Left ventricle myocardium inferior (tissue), 1 donor: ENCODE measurements at regions not wholly inside any gene's neighbourhood (a gene's known extent, or its start where the extent isn't known, plus 50 kb on each side); places are given as distances from the start of the nearest gene placed in this dataset.
A peak's percentile ranks its signal among the peaks of the same experiment; 100 is the strongest.

Experiments used
- DNase-seq: peaks from one replicate; pipeline ENCODE4 v3.0.0-alpha.2; 2020
- H3K27ac ChIP-seq: fragments of 200-600 bp; replicated peaks from 2 replicates; pipeline ENCODE4 v1.8.0; 2021
- H3K27me3 ChIP-seq: fragments of 200-600 bp; 2 replicates; pipeline ENCODE4 v1.8.0; 2021; ENCODE audit warnings: low read depth
- H3K36me3 ChIP-seq: fragments of 200-600 bp; 2 replicates; pipeline ENCODE4 v1.8.0; 2021
- H3K4me1 ChIP-seq: fragments of 200-600 bp; 2 replicates; pipeline ENCODE4 v1.8.0; 2021
- H3K4me3 ChIP-seq: fragments of 200-600 bp; 2 replicates; pipeline ENCODE4 v1.8.0; 2021; ENCODE audit warnings: mild to moderate bottlenecking, moderate library complexity
- H3K9me3 ChIP-seq: fragments of 200-600 bp; replicated peaks from 2 replicates; pipeline ENCODE4 v1.8.0; 2021
- CTCF ChIP-seq: fragments of 200-600 bp; IDR thresholded peaks from 2 replicates; pipeline ENCODE4 v1.8.0; 2021; ENCODE audit warnings: antibody characterized with exemption, mild to moderate bottlenecking, borderline replicate concordance
- intact Hi-C: fragments of 100-400 bp; cut with micrococcal nuclease; formaldehyde crosslinking; loops from one replicate; pipeline ENCODE4 v1.11.0; 2022
- donor health status: DM: no; HTN: yes; CAD: no; lungs with severe emphysema.

DNA sequence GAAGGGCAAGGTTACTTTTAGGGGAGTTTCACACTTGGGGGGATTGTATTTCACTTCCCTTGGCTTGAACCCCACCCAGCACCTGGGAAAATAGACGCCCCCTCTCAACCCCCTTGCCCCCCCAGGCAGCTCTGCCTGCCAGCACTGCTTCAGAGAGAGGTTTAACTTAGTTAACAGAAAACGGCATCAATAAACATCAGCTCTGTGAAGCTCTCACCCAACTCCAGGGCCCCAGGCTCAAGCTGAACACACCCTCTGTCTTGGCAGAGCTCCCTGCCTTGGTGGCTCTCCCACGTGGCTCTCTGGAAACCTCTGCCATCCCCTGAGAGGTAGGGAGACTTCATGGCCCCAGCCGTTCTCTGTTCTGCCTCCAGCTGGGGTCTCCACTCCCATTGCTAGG, 244.1 kb downstream of the ACKR3 start:
- peaks cover 17% of the 10 kb centered on the region for H3K9me3 ChIP-seq
- H3K27ac ChIP-seq, result no peak overlapping the region
- no peaks in the 10 kb centered on the region for H3K36me3 ChIP-seq
- no peak for TF ChIP-seq CTCF
- no peaks in the 10 kb centered on the region for H3K27me3 ChIP-seq
- H3K4me3 ChIP-seq, result no peak overlapping the region
- intact Hi-C loops, result no loop called here
- DNase-seq, result no peak
- peaks cover 9% of the 10 kb centered on the region for H3K4me1 ChIP-seq

GRCh38 chr2:236814593-236814992, 245.0 kb downstream of the ACKR3 start:
- peaks cover 9% of the 10 kb centered on the region for H3K9me3 ChIP-seq
- no peak for TF ChIP-seq CTCF
- peaks cover 17% of the 10 kb centered on the region for H3K4me1 ChIP-seq

DNA sequence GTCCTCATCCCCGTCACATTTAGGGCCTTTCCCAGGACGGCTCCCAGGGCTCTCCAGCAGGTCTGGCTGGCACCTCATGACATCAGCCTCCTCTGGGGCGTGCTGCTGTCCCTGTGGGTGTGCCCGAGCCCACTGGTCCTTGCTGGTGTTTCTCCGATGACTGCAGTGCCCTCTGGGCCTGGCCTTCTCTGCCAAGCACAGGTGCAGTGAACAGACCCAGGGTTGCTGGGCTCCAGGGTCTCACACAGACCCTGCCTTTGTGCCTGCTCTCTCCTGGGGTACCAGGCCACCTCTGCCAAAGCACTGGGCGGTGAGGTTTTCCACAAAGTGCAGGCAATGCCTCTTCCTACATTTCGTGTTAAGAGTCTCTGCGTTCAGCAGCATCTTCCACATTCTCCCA, 246.1 kb downstream of the ACKR3 start:
- H3K4me1 ChIP-seq, result peaks cover 24% of the 10 kb centered on the region
- no peaks in the 10 kb centered on the region for H3K27me3 ChIP-seq
- DNase-seq, result no peak
- H3K36me3 ChIP-seq, result no peaks in the 10 kb centered on the region
- no peak overlapping the region for H3K27ac ChIP-seq
- no peaks in the 10 kb centered on the region for H3K9me3 ChIP-seq
- H3K4me3 ChIP-seq, result no peak overlapping the region
- intact Hi-C loops, result no loop called here
- no peak for TF ChIP-seq CTCF

More at GRCh38 chr2:236814593-236814992, 245.0 kb downstream of the ACKR3 start:
- Histone ChIP-seq H3K27ac (no peak overlapping the region), H3K4me3 (no peak overlapping the region), H3K27me3 (no peaks in the 10 kb centered on the region), H3K36me3 (no peaks in the 10 kb centered on the region)
- no peak for DNase-seq
- intact Hi-C loops, result no loop called here

GRCh38 chr2:236816197-236817170, 246.9 kb downstream of the ACKR3 start:
- DNase-seq, result no peak
- Histone ChIP-seq H3K4me3 (no peak overlapping the region), H3K27me3 (no peaks in the 10 kb centered on the region), H3K4me1 (peaks cover 24% of the 10 kb centered on the region), H3K27ac (no peak overlapping the region), H3K36me3 (no peaks in the 10 kb centered on the region), H3K9me3 (peaks cover 5% of the 10 kb centered on the region)
- intact Hi-C loops, result no loop called here
- TF ChIP-seq CTCF, result no peak

DNA sequence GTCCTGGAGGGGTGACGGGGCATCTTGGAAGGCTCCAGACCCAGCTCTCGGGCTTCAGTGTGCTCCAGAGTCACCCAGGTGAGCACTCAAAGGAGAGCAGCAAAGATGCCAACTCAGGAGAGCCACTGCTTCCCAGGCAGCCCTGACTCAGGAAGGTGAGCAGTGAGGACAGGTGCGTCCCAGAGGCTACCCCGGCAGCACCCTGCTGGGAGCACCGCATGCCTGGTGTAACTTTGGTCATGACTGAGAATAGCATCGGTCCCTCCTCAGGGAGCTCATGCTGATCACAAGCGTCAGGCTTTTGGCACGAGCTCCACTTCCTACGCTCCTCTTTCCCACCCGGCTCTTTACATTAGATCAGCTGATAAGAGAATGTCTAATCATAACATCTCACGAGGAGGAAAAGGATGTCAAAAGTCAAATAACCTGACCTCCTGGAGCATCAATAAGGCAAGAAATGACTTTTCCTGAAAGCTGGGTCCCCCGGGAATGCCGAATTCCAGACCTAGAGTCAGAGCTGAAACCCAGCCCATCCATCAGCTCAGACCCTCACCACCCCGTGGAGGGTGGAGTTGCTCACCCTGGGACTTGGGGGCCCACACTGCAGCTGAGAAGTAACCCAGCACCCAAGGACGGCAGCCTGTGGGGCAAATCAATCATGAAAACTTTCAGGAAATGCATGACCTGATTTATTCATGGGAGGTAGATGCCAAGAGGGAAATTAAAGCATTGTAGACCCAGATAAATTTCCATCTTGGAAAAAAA, 248.8 kb downstream of the ACKR3 start:
- Histone ChIP-seq H3K9me3 (peaks cover 15% of the 10 kb centered on the region), H3K27ac (peak overlapping the region; percentile 7), H3K27me3 (no peaks in the 10 kb centered on the region), H3K4me3 (no peak overlapping the region), H3K4me1 (peaks cover 24% of the 10 kb centered on the region), H3K36me3 (no peaks in the 10 kb centered on the region)
- no peak for DNase-seq
- TF ChIP-seq CTCF, result no peak
- intact Hi-C loops, result no loop called here
